Neural progenitor cell (in vitro differentiated cells): ENCODE measurements at regions not wholly inside any gene's neighbourhood (a gene's known extent, or its start where the extent isn't known, plus 50 kb on each side); places are given as distances from the start of the nearest gene placed in this dataset.

ENCODE experiments used
- DNase-seq: peaks from one replicate; pipeline ENCODE4 v3.0.0-alpha.2; 2016; ENCODE audit warnings: low spot score
- H2AFZ ChIP-seq: fragments of 200-600 bp; sonication (generic); replicated peaks from 2 replicates; pipeline ENCODE4 v1.6.1; 2016; ENCODE audit warnings: antibody characterized with exemption
- H3F3A ChIP-seq: fragments of 200-600 bp; sonication (generic); 2 replicates; pipeline ENCODE4 v1.6.1; 2016; ENCODE audit warnings: antibody characterized with exemption, low read depth
- H3K27ac ChIP-seq: fragments of 200-600 bp; sonication (generic); 2 replicates; pipeline ENCODE4 v1.5.1; 2016; ENCODE audit warnings: mild to moderate bottlenecking
- H3K27me3 ChIP-seq: fragments of 200-600 bp; sonication (generic); 2 replicates; pipeline ENCODE4 v1.6.1; 2016; ENCODE audit warnings: mild to moderate bottlenecking, moderate library complexity
- H3K36me3 ChIP-seq: fragments of 200-600 bp; sonication (generic); 2 replicates; pipeline ENCODE4 v1.5.1; 2016
- H3K4me1 ChIP-seq: fragments of 200-600 bp; sonication (generic); 2 replicates; pipeline ENCODE4 v1.6.1; 2016; ENCODE audit warnings: mixed run types
- H3K4me2 ChIP-seq: fragments of 200-600 bp; sonication (generic); 2 replicates; pipeline ENCODE4 v1.6.1; 2016
- H3K4me3 ChIP-seq: fragments of 200-600 bp; sonication (generic); 2 replicates; pipeline ENCODE4 v1.5.1; 2016
- H3K79me2 ChIP-seq: fragments of 200-600 bp; sonication (generic); 2 replicates; pipeline ENCODE4 v1.6.1; 2016; ENCODE audit warnings: low read depth
- H3K9ac ChIP-seq: fragments of 200-600 bp; sonication (generic); 2 replicates; pipeline ENCODE4 v1.6.1; 2016
- H3K9me3 ChIP-seq: fragments of 200-600 bp; sonication (generic); 2 replicates; pipeline ENCODE4 v1.5.1; 2016; ENCODE audit warnings: low read depth
- H4K20me1 ChIP-seq: fragments of 200-600 bp; sonication (generic); 2 replicates; pipeline ENCODE4 v1.6.1; 2016; ENCODE audit warnings: low read depth
- H3K27ac Mint-ChIP-seq: 3 replicates; pipeline ENCODE4 v1.8.0; 2021; ENCODE audit warnings: mixed read lengths
- H3K27me3 Mint-ChIP-seq: 2 replicates; pipeline ENCODE4 v1.8.0; 2022; ENCODE audit warnings: low read depth, mild to moderate bottlenecking, inconsistent platforms, moderate library complexity, mixed read lengths; ENCODE audit not compliant: insufficient read depth
- H3K36me3 Mint-ChIP-seq: 3 replicates; pipeline ENCODE4 v1.8.0; 2021; ENCODE audit warnings: mixed read lengths
- H3K4me1 Mint-ChIP-seq: 3 replicates; pipeline ENCODE4 v1.8.0; 2021; ENCODE audit warnings: mixed read lengths
- H3K4me3 Mint-ChIP-seq: 3 replicates; pipeline ENCODE4 v1.8.0; 2021; ENCODE audit warnings: mild to moderate bottlenecking, moderate library complexity, mixed read lengths
- H3K9me3 Mint-ChIP-seq: 3 replicates; pipeline ENCODE4 v1.8.0; 2020; ENCODE audit warnings: mixed read lengths
- EZH2 ChIP-seq: fragments of 200-600 bp; sonication (generic); IDR thresholded peaks from 2 replicates; pipeline ENCODE4 v1.6.1; 2017; ENCODE audit warnings: antibody characterized with exemption, mild to moderate bottlenecking, moderate library complexity
- EZH2phosphoT487 ChIP-seq: fragments of 200-600 bp; sonication (generic); IDR thresholded peaks from 2 replicates; pipeline ENCODE4 v1.6.1; 2017; ENCODE audit warnings: antibody characterized with exemption
- TF ChIP-seq, protein P1 (sequence below): fragments of 200-600 bp; sonication (generic); IDR thresholded peaks from 2 replicates; pipeline ENCODE4 v1.5.1; 2017; ENCODE audit warnings: antibody characterized with exemption, mild to moderate bottlenecking

DNA sequence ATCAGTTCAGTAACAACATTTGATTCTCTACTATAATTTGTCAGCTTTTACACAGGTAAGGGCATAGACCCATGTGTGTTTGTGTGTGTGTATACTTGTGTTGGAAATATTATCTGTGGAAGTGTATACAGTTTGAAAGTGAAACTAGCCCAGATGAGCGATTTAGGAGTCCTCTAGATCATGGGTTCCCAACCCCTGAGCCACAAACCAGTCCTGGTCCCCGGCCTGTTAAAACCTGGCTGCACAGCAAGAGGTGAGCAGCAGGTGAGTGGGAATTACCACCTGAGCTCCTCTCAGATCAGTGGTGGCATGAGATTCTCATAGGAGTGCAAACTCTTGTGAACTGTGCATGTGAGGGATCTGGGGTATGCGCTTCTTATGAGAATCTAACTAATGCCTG is 1221.5 kb upstream of the SORCS1 start:
- H3K79me2 ChIP-seq: no peaks in the 10 kb centered on the region
- H3K36me3 Mint-ChIP-seq: no peaks in the 10 kb centered on the region
- H3K9ac ChIP-seq: no peak overlapping the region
- H3K4me1 Mint-ChIP-seq: peaks cover 6% of the 10 kb centered on the region
- H3F3A ChIP-seq: no peaks in the 10 kb centered on the region
- no peaks in the 10 kb centered on the region for H3K27me3 ChIP-seq
- no peak overlapping the region for H3K4me3 Mint-ChIP-seq
- H3K4me2 ChIP-seq: no peak overlapping the region
- H3K9me3 ChIP-seq: no peaks in the 10 kb centered on the region
- no peaks in the 10 kb centered on the region for H3K4me1 ChIP-seq
- no peak overlapping the region for H3K27ac Mint-ChIP-seq
- no peaks in the 10 kb centered on the region for H3K9me3 Mint-ChIP-seq
- H2AFZ ChIP-seq: no peak overlapping the region
- TF ChIP-seq EZH2: no peak
- no peak for TF ChIP-seq EZH2phosphoT487
- TF ChIP-seq, protein P1, sequence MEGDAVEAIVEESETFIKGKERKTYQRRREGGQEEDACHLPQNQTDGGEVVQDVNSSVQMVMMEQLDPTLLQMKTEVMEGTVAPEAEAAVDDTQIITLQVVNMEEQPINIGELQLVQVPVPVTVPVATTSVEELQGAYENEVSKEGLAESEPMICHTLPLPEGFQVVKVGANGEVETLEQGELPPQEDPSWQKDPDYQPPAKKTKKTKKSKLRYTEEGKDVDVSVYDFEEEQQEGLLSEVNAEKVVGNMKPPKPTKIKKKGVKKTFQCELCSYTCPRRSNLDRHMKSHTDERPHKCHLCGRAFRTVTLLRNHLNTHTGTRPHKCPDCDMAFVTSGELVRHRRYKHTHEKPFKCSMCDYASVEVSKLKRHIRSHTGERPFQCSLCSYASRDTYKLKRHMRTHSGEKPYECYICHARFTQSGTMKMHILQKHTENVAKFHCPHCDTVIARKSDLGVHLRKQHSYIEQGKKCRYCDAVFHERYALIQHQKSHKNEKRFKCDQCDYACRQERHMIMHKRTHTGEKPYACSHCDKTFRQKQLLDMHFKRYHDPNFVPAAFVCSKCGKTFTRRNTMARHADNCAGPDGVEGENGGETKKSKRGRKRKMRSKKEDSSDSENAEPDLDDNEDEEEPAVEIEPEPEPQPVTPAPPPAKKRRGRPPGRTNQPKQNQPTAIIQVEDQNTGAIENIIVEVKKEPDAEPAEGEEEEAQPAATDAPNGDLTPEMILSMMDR: no peak
- no peaks in the 10 kb centered on the region for H4K20me1 ChIP-seq
- H3K27ac ChIP-seq: no peak overlapping the region
- no peaks in the 10 kb centered on the region for H3K36me3 ChIP-seq
- no peak overlapping the region for H3K4me3 ChIP-seq
- H3K27me3 Mint-ChIP-seq: no peaks in the 10 kb centered on the region
- DNase-seq: no peak

DNA sequence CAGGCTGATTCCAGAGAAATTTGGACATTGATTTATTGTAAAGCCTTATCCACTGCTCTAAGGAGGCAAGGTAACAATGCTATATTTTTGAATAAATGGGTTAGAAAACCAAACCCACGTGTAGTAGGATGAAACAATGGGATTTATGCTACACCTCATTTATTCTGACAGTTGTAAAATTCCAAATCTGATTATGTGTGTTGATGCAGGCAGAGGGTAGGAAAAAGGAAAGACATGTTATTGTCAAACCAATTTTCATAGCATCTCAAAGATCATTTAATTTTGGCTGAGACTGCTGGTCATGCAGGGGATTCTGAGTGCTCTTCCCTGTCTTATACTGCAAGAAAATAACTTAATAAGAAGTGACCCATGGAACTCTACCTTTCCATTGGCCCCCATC is 1219.9 kb upstream of the SORCS1 start:
- no peak for DNase-seq
- Mint-ChIP-seq H3K4me3 (no peak overlapping the region), H3K27me3 (no peaks in the 10 kb centered on the region), H3K27ac (no peak overlapping the region), H3K4me1 (peaks cover 6% of the 10 kb centered on the region), H3K36me3 (no peaks in the 10 kb centered on the region), H3K9me3 (no peaks in the 10 kb centered on the region)
- H3K79me2 ChIP-seq: no peaks in the 10 kb centered on the region
- H3K27ac ChIP-seq: no peak overlapping the region
- no peaks in the 10 kb centered on the region for H4K20me1 ChIP-seq
- no peaks in the 10 kb centered on the region for H3K4me1 ChIP-seq
- H3F3A ChIP-seq: no peaks in the 10 kb centered on the region
- no peaks in the 10 kb centered on the region for H3K36me3 ChIP-seq
- no peak overlapping the region for H3K4me2 ChIP-seq
- H2AFZ ChIP-seq: no peak overlapping the region
- no peak overlapping the region for H3K9ac ChIP-seq
- no peak overlapping the region for H3K4me3 ChIP-seq
- TF ChIP-seq, protein P1: no peak
- TF ChIP-seq EZH2phosphoT487 (no peak), EZH2 (no peak)
- H3K27me3 ChIP-seq: no peaks in the 10 kb centered on the region
- H3K9me3 ChIP-seq: no peaks in the 10 kb centered on the region

DNA sequence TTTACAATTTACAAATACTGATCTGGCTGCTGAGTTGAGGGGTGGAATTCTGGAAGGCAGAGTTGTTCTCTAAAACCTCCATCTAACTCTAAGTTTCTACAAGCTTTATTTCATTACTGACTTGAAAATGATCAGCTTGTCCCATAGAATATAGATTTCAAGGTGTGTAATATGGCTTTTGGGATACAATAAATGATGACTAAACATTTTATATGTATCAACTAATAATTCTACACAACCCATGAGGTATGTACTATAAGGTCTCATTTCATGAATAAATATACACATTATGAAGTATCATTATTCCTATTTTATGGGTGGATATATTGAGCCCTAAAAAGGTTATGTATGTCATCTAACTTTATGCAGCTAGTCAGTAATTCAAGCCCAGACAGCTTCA is 1214.3 kb upstream of the SORCS1 start:
- no peaks in the 10 kb centered on the region for H3K27me3 ChIP-seq
- H3K4me1 ChIP-seq: no peaks in the 10 kb centered on the region
- H3K9me3 ChIP-seq: no peaks in the 10 kb centered on the region
- H3K27me3 Mint-ChIP-seq: no peaks in the 10 kb centered on the region
- H3K27ac ChIP-seq: no peak overlapping the region
- no peaks in the 10 kb centered on the region for H3K36me3 ChIP-seq
- no peaks in the 10 kb centered on the region for H3K9me3 Mint-ChIP-seq
- no peaks in the 10 kb centered on the region for H3K4me1 Mint-ChIP-seq
- DNase-seq: no peak
- no peak overlapping the region for H3K9ac ChIP-seq
- no peak overlapping the region for H3K27ac Mint-ChIP-seq
- H3K4me3 Mint-ChIP-seq: no peak overlapping the region
- no peaks in the 10 kb centered on the region for H3K79me2 ChIP-seq
- H3K36me3 Mint-ChIP-seq: no peaks in the 10 kb centered on the region
- no peak overlapping the region for H3K4me2 ChIP-seq
- H3K4me3 ChIP-seq: no peak overlapping the region
- TF ChIP-seq, protein P1: no peak
- TF ChIP-seq EZH2phosphoT487: no peak
- no peak for TF ChIP-seq EZH2
- H3F3A ChIP-seq: no peaks in the 10 kb centered on the region
- no peaks in the 10 kb centered on the region for H4K20me1 ChIP-seq
- no peak overlapping the region for H2AFZ ChIP-seq

DNA sequence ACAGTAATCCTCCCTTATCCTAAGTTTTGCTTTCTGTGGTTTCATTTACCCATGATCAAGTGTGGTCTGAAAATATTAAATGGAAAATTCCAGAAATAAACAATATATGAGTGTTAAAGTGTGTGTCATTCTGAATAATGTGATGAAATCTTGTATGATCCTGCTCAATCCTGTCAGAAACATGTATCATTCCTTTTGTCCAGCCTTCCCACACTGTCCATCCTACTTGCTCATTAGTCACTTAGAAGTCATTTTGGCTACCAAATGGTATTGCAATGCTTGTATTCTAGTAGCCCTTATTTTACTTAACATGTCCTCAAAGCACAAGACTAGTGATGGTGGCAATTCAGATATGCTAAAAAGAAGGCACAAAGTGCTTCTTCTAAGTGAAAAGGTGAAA is 1211.2 kb upstream of the SORCS1 start:
- no peak overlapping the region for H3K9ac ChIP-seq
- no peak overlapping the region for H3K4me2 ChIP-seq
- Mint-ChIP-seq H3K36me3 (no peaks in the 10 kb centered on the region), H3K27me3 (no peaks in the 10 kb centered on the region), H3K4me1 (no peaks in the 10 kb centered on the region), H3K27ac (no peak overlapping the region), H3K9me3 (peaks cover 5% of the 10 kb centered on the region), H3K4me3 (no peak overlapping the region)
- no peaks in the 10 kb centered on the region for H3K9me3 ChIP-seq
- DNase-seq: no peak
- no peaks in the 10 kb centered on the region for H3K36me3 ChIP-seq
- H3K27me3 ChIP-seq: no peaks in the 10 kb centered on the region
- H3K27ac ChIP-seq: no peak overlapping the region
- no peak overlapping the region for H2AFZ ChIP-seq
- H4K20me1 ChIP-seq: no peaks in the 10 kb centered on the region
- TF ChIP-seq EZH2phosphoT487 (no peak), EZH2 (no peak)
- TF ChIP-seq, protein P1: no peak
- no peaks in the 10 kb centered on the region for H3K79me2 ChIP-seq
- H3F3A ChIP-seq: no peaks in the 10 kb centered on the region
- no peak overlapping the region for H3K4me3 ChIP-seq
- no peaks in the 10 kb centered on the region for H3K4me1 ChIP-seq
